Right cardiac atrium (tissue), 5 donors: ENCODE measurements at regions not wholly inside any gene's neighbourhood (a gene's known extent, or its start where the extent isn't known, plus 50 kb on each side); places are given as distances from the start of the nearest gene placed in this dataset.

Source experiments
- ATAC-seq, 2 donors: fragments of 200-7000 bp; cut with Tn5 transposase; one replicate each; pipeline versions ENCODE4 v1.8.0 to v1.9.1; 2020; ENCODE audit warnings: moderate library complexity in 2 of 2, mild to moderate bottlenecking in 1 of 2
- DNase-seq, 3 donors: peaks; one replicate each; pipeline ENCODE4 v3.0.0-alpha.2; 2020
- H3K27ac ChIP-seq: one replicate; pipeline ENCODE4 v1.5.1; 2013; ENCODE audit warnings: mild to moderate bottlenecking, low read length, control low read depth, moderate library complexity
- H3K27me3 ChIP-seq: one replicate; pipeline ENCODE4 v1.6.1; 2013; ENCODE audit not compliant: control insufficient read depth, insufficient read depth
- H3K4me1 ChIP-seq: one replicate; pipeline ENCODE4 v1.6.1; 2013; ENCODE audit warnings: low read length; ENCODE audit not compliant: control insufficient read depth, insufficient read depth
- H3K4me3 ChIP-seq: one replicate; pipeline ENCODE4 v1.5.1; 2013; ENCODE audit warnings: low read length, control low read depth
- H3K9me3 ChIP-seq: one replicate; pipeline ENCODE4 v1.6.1; 2013; ENCODE audit warnings: low read length; ENCODE audit not compliant: control insufficient read depth
- WGBS: extraction: QIAGEN DNeasy Blood & Tissue Kit; methylation state at CpG from one replicate; pipeline ENCODE4 v1.1.7; 2013; 5-methylcytosine and 5-hydroxymethylcytosine counted together
- intact Hi-C, 4 donors: fragments of 100-400 bp; cut with DNase I; formaldehyde crosslinking; loops; one replicate each; pipeline versions ENCODE4 v1.11.0 to v1.14.0; 2022 to 2023
- donor health status: healthy with polysubstance abuse.
- donor health status: DM: no; HTN: yes; CAD: no.
- donor health status: DM: no; HTN: no; CAD: no.
- donor health status: DM: no; HTN: yes; CAD: no; lungs with severe emphysema.
- donor health status: DM: yes; HTN: yes; CAD: no.

DNA sequence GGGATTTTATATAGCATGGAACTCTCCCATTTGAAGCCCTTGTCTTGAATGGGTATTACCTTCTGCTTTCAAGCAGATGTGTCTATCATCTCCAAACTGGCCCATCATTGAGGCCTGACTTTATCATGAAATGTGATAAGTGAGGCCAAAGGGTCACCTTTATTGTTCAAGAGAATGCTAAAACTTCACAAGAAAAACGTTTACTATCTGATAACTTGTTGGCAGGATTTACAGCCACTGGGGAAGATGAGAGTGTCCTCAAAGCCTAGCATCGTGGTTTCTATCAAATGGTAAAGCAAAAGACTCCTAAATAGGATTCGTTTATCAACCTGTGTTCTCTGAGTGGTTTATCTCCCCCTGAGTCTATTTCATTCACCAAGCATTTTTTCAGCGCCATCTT, 62.0 kb upstream of the CLMN start:
- Histone ChIP-seq H3K27ac (no peak overlapping the region), H3K27me3 (no peaks in the 10 kb centered on the region), H3K4me3 (no peak overlapping the region), H3K4me1 (no peaks in the 10 kb centered on the region), H3K9me3 (no peaks in the 10 kb centered on the region)
- ATAC-seq: no peak
- intact Hi-C loops: no loop called here
- DNase-seq: no peak
- WGBS: 38% methylated on average over 4 of the region's 4 CpGs

DNA sequence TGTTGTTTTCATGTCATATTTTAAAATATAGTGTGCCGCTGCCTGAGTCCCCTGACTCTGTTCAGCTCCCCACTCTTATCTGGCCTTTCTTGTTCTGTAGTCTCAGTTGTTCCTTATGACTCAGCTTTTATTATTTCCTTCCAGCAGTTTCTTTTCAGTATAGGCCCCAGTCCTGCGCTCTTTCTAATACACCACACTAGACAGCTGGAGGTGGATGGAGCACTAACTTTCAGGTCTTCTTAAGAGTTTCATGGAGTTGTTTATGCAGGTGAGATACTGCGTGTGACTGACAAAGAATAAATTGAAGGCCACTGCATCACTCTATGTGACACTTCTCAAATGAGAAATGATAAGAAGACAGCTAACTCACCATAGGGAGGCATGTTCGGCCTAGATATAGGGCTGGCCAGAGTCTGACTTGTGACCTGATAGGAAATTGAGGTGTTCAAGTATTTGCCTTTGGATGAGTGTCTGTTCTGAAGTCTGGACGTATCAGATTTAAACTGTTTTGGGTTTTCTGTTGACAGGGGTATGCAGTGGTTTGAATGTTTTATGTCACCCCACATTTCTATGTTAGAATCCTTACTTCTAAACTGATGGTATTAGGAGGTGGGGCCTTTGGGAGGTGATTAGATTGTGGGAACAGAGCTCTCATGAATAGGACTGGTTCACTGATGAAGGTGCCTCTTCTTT, 60.8 kb upstream of the CLMN start:
- Histone ChIP-seq H3K4me1 (no peaks in the 10 kb centered on the region), H3K27ac (no peak overlapping the region), H3K27me3 (no peaks in the 10 kb centered on the region), H3K4me3 (no peak overlapping the region), H3K9me3 (no peaks in the 10 kb centered on the region)
- DNase-seq (no peak), ATAC-seq (no peak)
- intact Hi-C loops: no loop called here
- 79% methylated on average over 5 of the region's 5 CpGs for WGBS

DNA sequence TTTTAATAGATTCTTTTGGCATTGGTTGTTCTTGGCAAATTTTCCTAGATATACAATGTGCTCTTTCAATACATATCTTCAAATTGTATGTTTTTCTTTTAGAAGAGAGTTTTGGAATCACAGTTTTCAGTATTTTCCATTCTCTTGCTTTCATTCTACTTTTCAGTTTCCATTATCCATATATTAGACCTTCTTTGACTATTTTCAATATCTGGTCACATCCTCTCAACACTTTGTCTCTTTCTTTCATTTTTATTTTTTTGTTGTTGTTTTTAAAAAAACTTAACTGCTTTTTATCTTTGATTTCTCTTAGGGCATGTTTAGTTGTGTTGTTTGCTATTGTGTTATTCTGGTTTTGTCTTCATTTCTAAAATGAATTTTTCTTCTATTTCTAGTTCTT, 59.9 kb upstream of the CLMN start:
- H3K4me3 ChIP-seq: no peak overlapping the region
- no peaks in the 10 kb centered on the region for H3K27me3 ChIP-seq
- intact Hi-C loops: no loop called here
- H3K4me1 ChIP-seq: no peaks in the 10 kb centered on the region
- no peak for DNase-seq
- H3K9me3 ChIP-seq: no peaks in the 10 kb centered on the region
- no peak for ATAC-seq
- H3K27ac ChIP-seq: no peak overlapping the region

DNA sequence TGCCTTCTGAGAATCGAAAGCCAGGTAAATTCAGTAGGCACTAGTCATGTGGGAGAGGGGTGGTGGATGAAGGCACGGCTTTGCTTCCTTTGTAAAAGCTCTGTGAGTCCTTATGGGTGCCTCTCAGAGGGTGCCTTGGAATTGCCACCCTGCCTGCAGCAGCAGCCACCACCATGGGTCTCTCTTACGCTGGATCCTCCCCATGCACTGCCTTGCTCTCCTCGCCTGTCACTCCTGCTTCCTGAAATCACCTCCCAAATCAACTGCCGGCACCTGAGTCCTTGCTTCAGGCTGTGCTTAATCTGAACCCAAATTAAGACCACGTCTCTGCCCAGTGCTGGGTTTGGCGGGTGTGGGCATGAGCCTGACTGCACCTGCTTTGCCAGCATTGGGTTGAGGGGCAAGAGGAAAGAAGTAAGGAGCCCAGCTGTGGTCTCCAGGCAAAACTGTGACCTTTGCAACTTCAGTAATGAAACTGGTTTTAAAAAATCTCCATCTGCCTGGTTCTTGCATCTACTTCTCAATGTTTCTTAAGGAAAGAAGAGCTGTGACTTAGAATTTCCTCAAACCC, 55.9 kb upstream of the CLMN start:
- H3K9me3 ChIP-seq: no peaks in the 10 kb centered on the region
- DNase-seq (no peak), ATAC-seq (no peak)
- H3K4me3 ChIP-seq: no peak overlapping the region
- H3K27me3 ChIP-seq: no peaks in the 10 kb centered on the region
- H3K27ac ChIP-seq: no peak overlapping the region
- WGBS: 64% methylated on average over 7 of the region's 7 CpGs
- intact Hi-C loops: no loop called here
- no peaks in the 10 kb centered on the region for H3K4me1 ChIP-seq

DNA sequence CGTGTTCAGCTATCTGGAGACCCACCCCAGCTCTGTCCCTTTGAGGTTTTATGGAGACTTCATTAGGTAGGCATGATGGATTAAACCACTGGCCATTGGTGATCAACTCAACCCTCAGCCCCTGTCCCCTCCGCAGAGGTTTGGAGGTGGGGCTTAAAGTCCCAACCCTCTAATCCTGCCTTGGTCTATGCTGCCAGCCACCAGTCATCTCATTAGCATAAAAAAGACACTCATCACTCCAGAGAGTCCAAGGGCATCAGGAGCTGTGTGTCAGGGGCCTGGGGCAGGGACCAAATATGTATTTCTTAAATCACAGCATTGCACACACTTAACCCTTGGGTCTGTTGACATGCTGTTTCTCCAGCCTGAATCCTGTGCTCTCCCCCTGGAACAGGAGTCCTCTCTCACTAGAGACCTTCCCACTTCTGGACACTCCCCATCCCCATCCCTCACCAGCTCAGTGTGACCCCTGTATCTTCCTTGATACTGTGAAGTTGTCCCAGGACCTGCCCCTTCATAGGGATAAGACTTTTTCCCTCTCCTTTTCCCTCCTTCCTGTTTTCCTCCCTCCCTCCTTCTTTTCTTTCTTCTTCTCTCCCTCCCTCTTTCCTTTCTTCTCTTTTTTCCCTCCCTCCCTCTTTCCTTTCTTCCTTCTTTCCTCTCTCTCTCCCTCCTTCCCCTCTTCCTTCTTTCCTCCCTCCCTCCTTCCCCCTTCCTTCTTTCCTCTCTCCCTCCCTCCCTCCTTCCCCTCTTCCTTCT, 54.7 kb upstream of the CLMN start:
- Histone ChIP-seq H3K27me3 (no peaks in the 10 kb centered on the region), H3K4me3 (no peak overlapping the region), H3K9me3 (no peaks in the 10 kb centered on the region), H3K27ac (no peak overlapping the region), H3K4me1 (no peaks in the 10 kb centered on the region)
- ATAC-seq: no peak
- no peak for DNase-seq
- intact Hi-C loops: no loop called here
- WGBS: 56% methylated on average over 2 of the region's 2 CpGs

DNA sequence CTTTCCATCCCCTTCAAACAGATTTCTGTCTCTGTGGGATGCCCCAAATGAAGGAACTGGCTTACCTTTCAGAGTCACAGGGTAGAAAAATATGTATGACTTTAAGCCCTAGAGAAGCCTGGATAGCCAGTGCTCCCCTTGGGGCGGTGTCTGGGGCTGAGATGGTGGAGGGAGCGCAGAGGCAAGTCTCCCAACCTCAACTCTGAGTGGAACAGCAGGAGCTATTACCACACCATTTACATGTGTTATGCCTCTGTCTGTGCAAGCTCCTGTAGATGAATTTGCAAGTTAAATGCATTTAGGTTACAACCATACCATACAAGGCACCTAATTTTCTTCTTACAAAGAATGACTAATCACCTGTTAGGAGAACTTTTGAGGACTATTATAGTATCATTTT, 50.4 kb upstream of the CLMN start:
- Histone ChIP-seq H3K4me1 (no peaks in the 10 kb centered on the region), H3K27ac (no peak overlapping the region), H3K9me3 (no peaks in the 10 kb centered on the region), H3K27me3 (no peaks in the 10 kb centered on the region), H3K4me3 (no peak overlapping the region)
- ATAC-seq (no peak), DNase-seq (no peak)
- intact Hi-C loops: no loop called here
- 87% methylated on average over 2 of the region's 2 CpGs for WGBS
